ENCODE measurements at regions not wholly inside any gene's neighbourhood (a gene's known extent, or its start where the extent isn't known, plus 50 kb on each side); places are given as distances from the start of the nearest gene placed in this dataset.

- no peak for DNase-seq
- TF ChIP-seq POLR2A (IDR thresholded peaks at IDR 0.05) (no peak), CTCF (IDR thresholded peaks at IDR 0.05) (no peak)
- Histone ChIP-seq H3K4me1 (no peaks in the 10 kb centered on the region), H3K9me3 (no peaks in the 10 kb centered on the region), H3K4me3 (no peak overlapping the region), H3K27ac (no peak overlapping the region), H3K36me3 (no peaks in the 10 kb centered on the region), H3K27me3 (no peaks in the 10 kb centered on the region)
- 46 to 51% methylated on average over 2 of the region's 2 CpGs for WGBS, 2 donors
- intact Hi-C loops (cut with DNase I) = no loop called here
Measured at GRCh38 chr2:35172687-35173086, 1182.9 kb upstream of the CRIM1 start.

GRCh38 chr2:35168351-35168750 lies 1187.2 kb upstream of the CRIM1 start:
- TF ChIP-seq CTCF (IDR thresholded peaks at IDR 0.05) = peak in 1 of 6 experiments; percentile 28
- no peak for TF ChIP-seq POLR2A (IDR thresholded peaks at IDR 0.05)
- no peaks in the 10 kb centered on the region for H3K4me1 ChIP-seq
- no peaks in the 10 kb centered on the region for H3K27me3 ChIP-seq
- no peaks in the 10 kb centered on the region for H3K36me3 ChIP-seq
- intact Hi-C loops (cut with DNase I) = no loop called here
- no peak overlapping the region for H3K4me3 ChIP-seq
- DNase-seq = no peak
- no peak overlapping the region for H3K27ac ChIP-seq
- no peaks in the 10 kb centered on the region for H3K9me3 ChIP-seq

- intact Hi-C loops (cut with DNase I) = no loop called here
Measured at GRCh38 chr2:35163948-35164347, 1191.6 kb upstream of the CRIM1 start.

GRCh38 chr2:35160871-35161270 lies 1194.7 kb upstream of the CRIM1 start:
- 58 to 59% methylated on average over 4 of the region's 4 CpGs for WGBS, 2 donors
- Histone ChIP-seq H3K4me1 (no peaks in the 10 kb centered on the region), H3K4me3 (no peak overlapping the region), H3K27ac (no peak overlapping the region), H3K9me3 (no peaks in the 10 kb centered on the region), H3K27me3 (no peaks in the 10 kb centered on the region), H3K36me3 (no peaks in the 10 kb centered on the region)
- no peak for TF ChIP-seq POLR2A (IDR thresholded peaks at IDR 0.05)
- no peak for TF ChIP-seq CTCF (IDR thresholded peaks at IDR 0.05)
- DNase-seq = no peak
- intact Hi-C loops (cut with DNase I) = no loop called here

More at GRCh38 chr2:35163948-35164347, 1191.6 kb upstream of the CRIM1 start:
- no peaks in the 10 kb centered on the region for H3K36me3 ChIP-seq
- no peak for DNase-seq
- H3K9me3 ChIP-seq = no peaks in the 10 kb centered on the region
- H3K4me3 ChIP-seq = no peak overlapping the region
- 84 to 88% methylated on average over 2 of the region's 2 CpGs for WGBS, 2 donors
- no peaks in the 10 kb centered on the region for H3K27me3 ChIP-seq
- H3K27ac ChIP-seq = no peak overlapping the region
- no peaks in the 10 kb centered on the region for H3K4me1 ChIP-seq
- TF ChIP-seq CTCF (IDR thresholded peaks at IDR 0.05) = no peak
- TF ChIP-seq POLR2A (IDR thresholded peaks at IDR 0.05) = no peak

- WGBS, 2 donors = 100% methylated on average over 1 of the region's 1 CpG; no CpG with 5 or more reads in 1 of the 2 donors
- Histone ChIP-seq H3K4me3 (no peak overlapping the region), H3K9me3 (no peaks in the 10 kb centered on the region), H3K4me1 (no peaks in the 10 kb centered on the region), H3K27ac (no peak overlapping the region), H3K36me3 (no peaks in the 10 kb centered on the region), H3K27me3 (no peaks in the 10 kb centered on the region)
- intact Hi-C loops (cut with DNase I) = no loop called here
- no peak for TF ChIP-seq CTCF (IDR thresholded peaks at IDR 0.05)
- TF ChIP-seq POLR2A (IDR thresholded peaks at IDR 0.05) = no peak
- DNase-seq = no peak
Measured at GRCh38 chr2:35125871-35126270, 1229.7 kb upstream of the CRIM1 start.
